T-cell (primary cell): ENCODE measurements at regions not wholly inside any gene's neighbourhood (a gene's known extent, or its start where the extent isn't known, plus 50 kb on each side); places are given as distances from the start of the nearest gene placed in this dataset.

Experiments used
- ATAC-seq, 4 experiments: fragments of 200-7000 bp in 3 of 4; fragments of 150-1000 bp in 1 of 4; cut with Tn5 transposase; replicated peaks in 1 of 4; 1 replicate in 3 of 4; 2 replicates in 1 of 4; pipeline ENCODE4 v1.10.0; 2021; ENCODE audit warnings: moderate library complexity in 3 of 4, mild to moderate bottlenecking in 2 of 4, moderate number of reproducible peaks in 1 of 4
- CTCF ChIA-PET, 2 donors: fragments of 300-600 bp; sonication (Branson Sonifier 250); formaldehyde crosslinking; loops; one replicate each; lab custom pipeline; 2022; ENCODE audit warnings: antibody characterized with exemption in 2 of 2; lab: Charles Lee
- POLR2A ChIA-PET, 2 donors: fragments of 300-600 bp; sonication (Branson Sonifier 250); formaldehyde crosslinking; loops; one replicate each; lab custom pipeline; 2022; ENCODE audit warnings: antibody characterized with exemption in 2 of 2; lab: Charles Lee
- DNase-seq, 35 experiments: peaks; one replicate each; pipeline versions ENCODE4 v3.0.0 to v3.0.0-alpha.2; 2013 to 2023
- H3K27ac ChIP-seq: one replicate; pipeline ENCODE4 v1.5.1; 2013; ENCODE audit warnings: low read length
- H3K27me3 ChIP-seq, 2 experiments: replicated peaks in 1 of 2; 1 replicate in 1 of 2; 2 replicates in 1 of 2; pipeline versions ENCODE4 v1.6.1 to v1.7.0; 2013; ENCODE audit warnings: low read length in 1 of 2, mixed read lengths in 1 of 2; ENCODE audit not compliant: control insufficient read depth in 2 of 2, insufficient read depth in 2 of 2; ENCODE audit errors: extremely low read depth in 1 of 2
- H3K36me3 ChIP-seq, 2 donors: 1 replicate in 1 of 2; 2 replicates in 1 of 2; pipeline versions ENCODE4 v1.6.1 to v1.7.0; 2013; ENCODE audit warnings: low read length in 1 of 2; ENCODE audit not compliant: control insufficient read depth in 2 of 2, insufficient read depth in 1 of 2; ENCODE audit errors: extremely low read depth in 1 of 2
- H3K4me1 ChIP-seq, 2 experiments: 1 replicate in 1 of 2; 2 replicates in 1 of 2; pipeline versions ENCODE4 v1.6.1 to v1.7.0; 2013; ENCODE audit warnings: low read length in 2 of 2, mixed read lengths in 1 of 2; ENCODE audit not compliant: insufficient read depth in 2 of 2, control insufficient read depth in 1 of 2; ENCODE audit errors: extremely low read depth in 1 of 2
- H3K4me3 ChIP-seq, 2 donors: 1 replicate in 1 of 2; 2 replicates in 1 of 2; pipeline versions ENCODE4 v1.5.1 to v1.7.0; 2013; ENCODE audit warnings: mild to moderate bottlenecking in 2 of 2, low read length in 1 of 2, moderate library complexity in 1 of 2; ENCODE audit not compliant: control insufficient read depth in 1 of 2; ENCODE audit errors: extremely low read depth in 1 of 2
- H3K9me3 ChIP-seq: 2 replicates; pipeline ENCODE4 v1.7.0; 2013
- H3K27ac Mint-ChIP-seq, 2 donors: one replicate each; pipeline ENCODE4 v1.8.0; 2020 to 2021; ENCODE audit warnings: mild to moderate bottlenecking in 2 of 2, mixed read lengths in 2 of 2
- H3K27me3 Mint-ChIP-seq, 2 donors: one replicate each; pipeline ENCODE4 v1.8.0; 2021 to 2022; ENCODE audit warnings: mixed read lengths in 2 of 2
- H3K36me3 Mint-ChIP-seq: one replicate; pipeline ENCODE4 v1.8.0; 2021; ENCODE audit warnings: mixed read lengths
- H3K4me1 Mint-ChIP-seq, 3 donors: one replicate each; pipeline ENCODE4 v1.8.0; 2020 to 2022; ENCODE audit warnings: mixed read lengths in 3 of 3, mild to moderate bottlenecking in 1 of 3
- H3K4me3 Mint-ChIP-seq, 3 donors: one replicate each; pipeline ENCODE4 v1.8.0; 2020 to 2022; ENCODE audit warnings: mild to moderate bottlenecking in 3 of 3, mixed read lengths in 3 of 3, moderate library complexity in 3 of 3
- H3K9me3 Mint-ChIP-seq, 3 donors: one replicate each; pipeline ENCODE4 v1.8.0; 2020 to 2022; ENCODE audit warnings: mixed read lengths in 3 of 3
- WGBS: methylation state at CpG from one replicate; pipeline ENCODE4 v1.1.5; 2013; ENCODE audit warnings: missing lambda C conversion rate; ENCODE audit not compliant: insufficient coverage; 5-methylcytosine and 5-hydroxymethylcytosine counted together

- H3K4me1 ChIP-seq: peaks cover 6 to 32% of the 10 kb centered on the region in 2 experiments
- Mint-ChIP-seq H3K36me3 (no peaks in the 10 kb centered on the region), H3K27me3 (peaks cover 20% of the 10 kb centered on the region in 2 donors), H3K9me3 (no peaks in the 10 kb centered on the region), H3K4me1 (peaks cover 33 to 64% (median 46%) of the 10 kb centered on the region in 3 donors), H3K4me3 (no peak overlapping the region), H3K27ac (no peak overlapping the region)
- WGBS: 90% methylated on average over 5 of the region's 7 CpGs
- peaks cover 0 to 30% of the 10 kb centered on the region in 2 experiments for H3K27me3 ChIP-seq
- no peak for DNase-seq
- CTCF ChIA-PET: interaction anchor here in 1 of 2 donors (0.7 kb wide), 1 partner anchor 49 kb away, joined by 5 read pairs; no protein-coding TSS in a partner anchor
- H3K36me3 ChIP-seq: no peaks in the 10 kb centered on the region
- no peak overlapping the region for H3K4me3 ChIP-seq
- ATAC-seq: no peak
- no peaks in the 10 kb centered on the region for H3K9me3 ChIP-seq
- H3K27ac ChIP-seq: no peak overlapping the region
- POLR2A ChIA-PET: no interaction called here
Observed at GRCh38 chr18:46340716-46341115, 236.5 kb downstream of the HAUS1 start.

GRCh38 chr18:46341986-46342525 lies 237.9 kb downstream of the HAUS1 start:
- no peaks in the 10 kb centered on the region for H3K9me3 ChIP-seq
- Mint-ChIP-seq H3K27me3 (peaks cover 10 to 16% of the 10 kb centered on the region in 2 donors), H3K36me3 (no peaks in the 10 kb centered on the region), H3K4me3 (no peak overlapping the region), H3K27ac (no peak overlapping the region), H3K9me3 (no peaks in the 10 kb centered on the region), H3K4me1 (peaks cover 30 to 61% (median 44%) of the 10 kb centered on the region in 3 donors)
- peaks cover 0 to 25% of the 10 kb centered on the region in 2 experiments for H3K27me3 ChIP-seq
- CTCF ChIA-PET: interaction anchor here (0.6 to 0.9 kb wide), 2 partner anchors 10 to 153 kb away, joined by 3 read pairs; no protein-coding TSS in a partner anchor
- no peaks in the 10 kb centered on the region for H3K36me3 ChIP-seq
- ATAC-seq (no peak), DNase-seq (no peak)
- H3K4me3 ChIP-seq: no peak overlapping the region
- peaks cover 6 to 27% of the 10 kb centered on the region in 2 experiments for H3K4me1 ChIP-seq
- WGBS: 70% methylated on average over 4 of the region's 6 CpGs
- H3K27ac ChIP-seq: no peak overlapping the region
- POLR2A ChIA-PET: no interaction called here

- peaks cover 6 to 27% of the 10 kb centered on the region in 2 experiments for H3K4me1 ChIP-seq
- ATAC-seq (peak in 1 of 4 experiments; percentile 6), DNase-seq (no peak)
- Mint-ChIP-seq H3K27me3 (peaks cover 4 to 5% of the 10 kb centered on the region in 2 donors), H3K36me3 (no peaks in the 10 kb centered on the region), H3K4me1 (peaks cover 30 to 51% (median 37%) of the 10 kb centered on the region in 3 donors), H3K4me3 (peak overlapping the region in 1 of 3 donors; percentile 64), H3K27ac (peak overlapping the region; percentile 77 to 83), H3K9me3 (no peaks in the 10 kb centered on the region)
- no peaks in the 10 kb centered on the region for H3K9me3 ChIP-seq
- no peak overlapping the region for H3K4me3 ChIP-seq
- no peak overlapping the region for H3K27ac ChIP-seq
- WGBS: 76% methylated on average over 4 of the region's 7 CpGs
- ChIA-PET CTCF (no interaction called here), POLR2A (no interaction called here)
- H3K36me3 ChIP-seq: no peaks in the 10 kb centered on the region
- H3K27me3 ChIP-seq: peaks cover 0 to 22% of the 10 kb centered on the region in 2 experiments
Observed at GRCh38 chr18:46343456-46343855, 239.3 kb downstream of the HAUS1 start.

GRCh38 chr18:46343931-46344372 lies 239.8 kb downstream of the HAUS1 start:
- 30% methylated on average over 2 of the region's 10 CpGs for WGBS
- Histone ChIP-seq H3K27ac (no peak overlapping the region), H3K36me3 (no peaks in the 10 kb centered on the region), H3K4me1 (peaks cover 6 to 23% of the 10 kb centered on the region in 2 experiments), H3K27me3 (peaks cover 0 to 18% of the 10 kb centered on the region in 2 experiments), H3K9me3 (no peaks in the 10 kb centered on the region), H3K4me3 (no peak overlapping the region)
- no peaks in the 10 kb centered on the region for H3K36me3 Mint-ChIP-seq
- peak overlapping the region; percentile 77 to 83 for H3K27ac Mint-ChIP-seq
- DNase-seq (peak in 34 of 35 experiments; percentile 7 to 68 (median 40)), ATAC-seq (peak; percentile 76 to 98 (median 84))
- no peaks in the 10 kb centered on the region for H3K9me3 Mint-ChIP-seq
- peaks cover under 1 to 2% of the 10 kb centered on the region in 2 donors for H3K27me3 Mint-ChIP-seq
- ChIA-PET POLR2A (interaction anchor here in 1 of 2 donors (0.6 kb wide), 1 partner anchor 78 kb away, joined by 3 read pairs; no protein-coding TSS in a partner anchor), CTCF (interaction anchor here in 1 of 2 donors (0.6 kb wide), 1 partner anchor 314 kb away, joined by 3 read pairs; no protein-coding TSS in a partner anchor)
- H3K4me1 Mint-ChIP-seq: peaks cover 26 to 47% (median 33%) of the 10 kb centered on the region in 3 donors
- peak overlapping the region in 1 of 3 donors; percentile 64 for H3K4me3 Mint-ChIP-seq

- CTCF ChIA-PET: interaction anchor here in 1 of 2 donors (0.6 kb wide), 1 partner anchor 313 kb away, joined by 3 read pairs; no protein-coding TSS in a partner anchor
- POLR2A ChIA-PET: interaction anchor here in 1 of 2 donors (0.6 kb wide), 1 partner anchor 77 kb away, joined by 3 read pairs; no protein-coding TSS in a partner anchor
- no peak overlapping the region for H3K27ac ChIP-seq
- H3K4me3 Mint-ChIP-seq: peak overlapping the region in 1 of 3 donors; percentile 64
- H3K27me3 ChIP-seq: peaks cover 0 to 18% of the 10 kb centered on the region in 2 experiments
- no peaks in the 10 kb centered on the region for H3K9me3 Mint-ChIP-seq
- H3K36me3 Mint-ChIP-seq: no peaks in the 10 kb centered on the region
- H3K27me3 Mint-ChIP-seq: no peaks in the 10 kb centered on the region
- peaks cover 6 to 23% of the 10 kb centered on the region in 2 experiments for H3K4me1 ChIP-seq
- H3K9me3 ChIP-seq: no peaks in the 10 kb centered on the region
- ATAC-seq (no peak), DNase-seq (no peak)
- WGBS: 65% methylated on average over 11 of the region's 14 CpGs
- H3K27ac Mint-ChIP-seq: peak overlapping the region; percentile 65 to 83
- H3K4me3 ChIP-seq: no peak overlapping the region
- no peaks in the 10 kb centered on the region for H3K36me3 ChIP-seq
- H3K4me1 Mint-ChIP-seq: peaks cover 24 to 42% (median 28%) of the 10 kb centered on the region in 3 donors
Observed at GRCh38 chr18:46344416-46345180, 240.4 kb downstream of the HAUS1 start.

GRCh38 chr18:46345181-46345465 lies 240.9 kb downstream of the HAUS1 start:
- Histone ChIP-seq H3K4me1 (peaks cover 6 to 23% of the 10 kb centered on the region in 2 experiments), H3K9me3 (no peaks in the 10 kb centered on the region), H3K36me3 (no peaks in the 10 kb centered on the region), H3K27me3 (peaks cover 0 to 18% of the 10 kb centered on the region in 2 experiments), H3K27ac (no peak overlapping the region), H3K4me3 (no peak overlapping the region)
- ATAC-seq: no peak
- ChIA-PET CTCF (no interaction called here), POLR2A (no interaction called here)
- no peaks in the 10 kb centered on the region for H3K36me3 Mint-ChIP-seq
- H3K27ac Mint-ChIP-seq: no peak overlapping the region
- H3K4me3 Mint-ChIP-seq: peak overlapping the region in 1 of 3 donors; percentile 30
- no peak for DNase-seq
- H3K27me3 Mint-ChIP-seq: no peaks in the 10 kb centered on the region
- WGBS: 93% methylated on average over 4 of the region's 4 CpGs
- H3K9me3 Mint-ChIP-seq: no peaks in the 10 kb centered on the region
- peaks cover 24 to 40% (median 28%) of the 10 kb centered on the region in 3 donors for H3K4me1 Mint-ChIP-seq
